GM18498 (cell line): ENCODE measurements at regions not wholly inside any gene's neighbourhood (a gene's known extent, or its start where the extent isn't known, plus 50 kb on each side); places are given as distances from the start of the nearest gene placed in this dataset.
A peak's percentile ranks its signal among the peaks of the same experiment; 100 is the strongest.

Source experiments
- ATAC-seq: cut with Tn5 transposase; IDR thresholded peaks from one replicate; pipeline ENCODE4 v1.9.1; 2021; ENCODE audit warnings: mild to moderate bottlenecking, moderate library complexity; ENCODE audit not compliant: unreplicated experiment

GRCh38 chr2:176423819-176424218, 154.6 kb downstream of the MTX2 start:
- ATAC-seq, result no peak

DNA sequence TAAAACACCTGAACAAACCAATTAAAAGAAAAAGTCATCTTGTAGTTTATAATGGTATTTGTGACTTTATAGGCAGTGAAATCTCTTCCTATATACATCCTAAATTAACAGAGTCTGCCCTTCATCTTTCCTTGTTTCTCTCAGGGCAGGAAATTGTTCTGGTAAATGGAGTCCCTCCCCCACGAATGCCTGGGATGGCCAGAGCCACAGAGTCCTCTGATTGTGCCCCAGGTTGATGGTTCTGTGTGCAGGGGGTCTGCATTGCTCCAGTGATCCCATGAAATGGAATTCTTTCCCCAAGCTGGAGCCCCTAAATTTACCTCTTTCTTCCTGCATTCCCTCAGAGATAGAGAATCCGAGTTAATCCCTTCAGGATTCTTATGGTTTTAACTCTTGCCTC, 155.5 kb downstream of the MTX2 start:
- no peak for ATAC-seq

DNA sequence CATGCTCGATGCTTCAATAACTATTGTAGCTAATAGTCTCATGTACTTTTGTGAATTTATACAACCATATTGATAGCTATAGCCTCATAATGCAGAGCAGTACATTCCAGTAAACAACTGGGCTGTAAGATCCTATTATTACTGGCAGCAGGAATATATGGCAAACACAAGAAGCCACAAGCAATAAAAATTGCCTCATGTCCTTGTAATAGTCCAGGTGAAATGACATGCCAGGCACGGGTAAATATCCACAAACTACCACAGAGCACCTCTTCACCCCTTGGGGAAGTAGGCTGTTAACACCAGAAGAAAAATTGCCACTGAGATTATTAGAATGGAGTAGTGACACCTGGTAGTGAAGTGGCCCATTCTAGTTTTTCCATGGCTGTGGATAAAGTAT, 158.3 kb downstream of the MTX2 start:
- no peak for ATAC-seq

DNA sequence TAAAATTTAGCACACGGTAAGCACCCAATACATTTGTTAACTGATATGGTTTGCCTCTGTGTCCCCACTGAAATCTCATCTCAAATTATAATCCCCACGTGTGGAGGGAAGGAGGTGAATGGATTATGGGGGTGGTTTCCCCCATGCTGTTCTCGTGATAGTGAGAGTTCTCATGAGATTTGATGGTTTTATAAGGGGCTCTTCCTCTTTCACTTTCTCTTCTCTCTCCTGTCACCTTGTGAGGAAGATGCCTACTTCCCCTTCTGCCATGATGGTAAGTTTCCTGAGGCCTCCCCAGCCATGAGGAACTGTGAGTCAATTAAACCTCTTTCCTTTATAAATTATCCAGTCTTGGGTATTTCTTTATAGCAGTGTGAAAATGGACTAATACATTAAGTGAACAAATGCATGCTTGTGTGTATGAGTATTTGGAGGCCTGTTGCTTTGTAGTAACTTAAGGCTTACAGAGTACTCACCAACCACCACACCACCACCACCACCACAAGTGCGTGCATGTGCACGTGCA, 159.8 kb downstream of the MTX2 start:
- peak; percentile 57 for ATAC-seq

- no peak for ATAC-seq
Observed at GRCh38 chr2:176432434-176432833, 163.2 kb downstream of the MTX2 start.

- ATAC-seq, result no peak
Observed at GRCh38 chr2:176435729-176436128, 166.5 kb downstream of the MTX2 start.

DNA sequence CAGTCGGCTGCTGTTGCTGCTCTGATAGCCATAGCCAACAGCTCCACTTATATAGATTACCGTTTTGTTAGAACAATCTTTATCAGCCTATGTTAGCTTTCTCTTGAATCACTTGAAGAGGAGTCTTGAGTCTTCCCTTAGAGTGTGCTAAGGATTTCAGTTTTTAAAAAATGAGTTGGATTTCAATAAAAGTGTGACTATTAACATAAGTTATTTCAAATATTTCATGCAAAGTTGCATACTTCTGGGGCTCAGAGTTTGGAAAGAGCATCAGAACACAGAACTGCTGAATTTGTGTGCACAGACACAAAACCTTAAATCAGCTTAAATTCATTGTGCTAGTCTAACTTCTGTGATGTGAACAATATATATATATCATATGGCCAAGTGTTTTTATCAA, 174.7 kb downstream of the MTX2 start:
- no peak for ATAC-seq

GRCh38 chr2:176445956-176446355, 176.7 kb downstream of the MTX2 start:
- ATAC-seq, result no peak

- ATAC-seq, result no peak
Observed at GRCh38 chr2:176446718-176447414, 177.6 kb downstream of the MTX2 start.

DNA sequence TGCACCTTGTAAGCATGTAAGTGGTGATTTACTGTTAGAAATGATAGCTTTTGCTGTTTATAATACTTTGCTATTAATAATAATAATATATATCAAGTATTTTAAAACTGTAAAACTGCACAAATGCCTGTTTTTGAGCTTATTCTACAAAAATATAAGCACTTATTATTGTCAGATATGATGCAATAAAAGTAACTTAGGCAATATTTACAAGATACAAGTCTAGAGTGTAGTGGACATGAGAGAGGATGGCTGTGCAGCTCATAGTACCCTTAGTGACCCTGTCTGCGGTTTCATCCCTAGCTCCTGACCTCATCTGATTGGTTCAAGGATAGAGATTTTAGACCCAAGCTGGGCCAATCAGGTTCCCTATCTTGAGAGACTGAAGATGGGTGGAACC, 178.4 kb downstream of the MTX2 start:
- ATAC-seq, result no peak

DNA sequence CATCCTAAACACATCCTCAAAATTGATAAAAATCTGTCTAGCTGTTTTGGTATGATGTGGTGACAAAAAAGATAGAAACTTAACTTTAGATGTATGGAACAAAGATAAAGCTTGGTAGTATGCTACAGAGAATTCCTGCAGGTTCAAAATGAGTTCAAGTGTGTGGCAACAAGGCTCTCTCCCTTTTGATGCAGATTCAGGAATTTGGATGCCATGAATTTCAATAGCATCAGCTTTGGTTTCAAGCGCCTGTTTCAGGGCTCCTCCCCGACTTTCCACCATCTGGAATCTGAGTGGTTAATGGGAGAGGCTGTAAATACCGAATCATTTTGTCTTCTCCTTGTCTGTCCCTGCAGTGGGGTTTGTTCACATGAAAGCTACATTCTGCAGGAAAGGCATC, 180.6 kb downstream of the MTX2 start:
- no peak for ATAC-seq

GRCh38 chr2:176453784-176454183, 184.5 kb downstream of the MTX2 start:
- no peak for ATAC-seq

GRCh38 chr2:176454893-176455815, 185.9 kb downstream of the MTX2 start:
- ATAC-seq, result peak; percentile 76

DNA sequence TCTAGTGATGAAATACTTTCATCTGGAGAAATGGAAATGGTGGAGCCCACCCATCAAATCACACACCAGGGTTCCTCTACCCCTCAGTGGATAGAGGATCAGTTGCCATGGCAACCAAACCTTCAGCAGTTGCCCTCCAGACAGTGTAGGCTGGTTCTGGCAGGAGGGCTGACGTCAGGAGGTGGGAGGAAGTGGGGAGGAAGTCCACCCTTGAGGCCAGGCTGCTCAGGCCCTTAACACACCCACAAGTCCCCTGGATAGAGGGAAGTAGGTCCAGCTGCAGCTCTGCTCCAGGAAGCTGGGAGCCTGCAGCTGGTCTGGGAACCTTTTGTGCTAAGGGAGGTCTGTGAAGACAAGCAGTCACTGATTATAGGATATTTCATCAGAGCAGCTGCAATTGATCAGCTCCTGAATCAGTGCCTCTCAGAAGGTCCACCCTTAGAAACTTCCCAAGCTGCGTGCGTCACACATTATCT, 186.6 kb downstream of the MTX2 start:
- ATAC-seq, result no peak

- no peak for ATAC-seq
Observed at GRCh38 chr2:176457481-176457880, 188.2 kb downstream of the MTX2 start.

DNA sequence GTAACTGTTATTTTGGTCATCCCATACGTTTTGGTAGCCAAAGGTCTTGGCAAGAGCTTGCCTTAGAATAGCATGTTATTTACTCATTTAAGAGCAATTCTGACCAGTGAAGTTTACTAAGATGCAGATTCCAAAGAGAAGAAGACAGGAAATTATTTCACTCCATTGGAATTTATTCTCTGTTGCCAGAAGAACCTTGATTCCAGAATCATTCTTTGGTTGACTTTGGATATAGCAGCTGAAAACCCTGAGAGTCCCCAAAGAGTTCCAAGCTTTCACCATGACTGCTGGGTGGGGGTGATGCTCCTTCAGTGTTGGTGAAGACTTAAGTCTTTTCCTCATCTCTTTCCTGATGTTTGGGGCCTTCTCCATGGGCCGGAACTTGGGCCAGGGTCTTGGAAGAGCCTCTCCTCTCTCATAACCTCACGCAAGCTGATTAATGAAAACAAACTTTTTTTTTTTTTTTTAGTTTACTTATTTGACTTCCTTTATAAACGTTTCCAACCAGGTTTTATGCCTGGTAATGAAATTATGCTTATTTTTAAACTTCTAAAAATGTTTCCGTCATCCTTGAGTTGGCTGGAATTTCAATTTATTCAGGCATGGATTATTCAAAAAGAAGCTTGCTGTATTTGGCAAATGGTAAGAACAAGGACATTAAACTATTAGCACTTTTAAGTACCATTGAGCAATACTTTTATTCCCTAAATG, 192.0 kb downstream of the MTX2 start:
- no peak for ATAC-seq

DNA sequence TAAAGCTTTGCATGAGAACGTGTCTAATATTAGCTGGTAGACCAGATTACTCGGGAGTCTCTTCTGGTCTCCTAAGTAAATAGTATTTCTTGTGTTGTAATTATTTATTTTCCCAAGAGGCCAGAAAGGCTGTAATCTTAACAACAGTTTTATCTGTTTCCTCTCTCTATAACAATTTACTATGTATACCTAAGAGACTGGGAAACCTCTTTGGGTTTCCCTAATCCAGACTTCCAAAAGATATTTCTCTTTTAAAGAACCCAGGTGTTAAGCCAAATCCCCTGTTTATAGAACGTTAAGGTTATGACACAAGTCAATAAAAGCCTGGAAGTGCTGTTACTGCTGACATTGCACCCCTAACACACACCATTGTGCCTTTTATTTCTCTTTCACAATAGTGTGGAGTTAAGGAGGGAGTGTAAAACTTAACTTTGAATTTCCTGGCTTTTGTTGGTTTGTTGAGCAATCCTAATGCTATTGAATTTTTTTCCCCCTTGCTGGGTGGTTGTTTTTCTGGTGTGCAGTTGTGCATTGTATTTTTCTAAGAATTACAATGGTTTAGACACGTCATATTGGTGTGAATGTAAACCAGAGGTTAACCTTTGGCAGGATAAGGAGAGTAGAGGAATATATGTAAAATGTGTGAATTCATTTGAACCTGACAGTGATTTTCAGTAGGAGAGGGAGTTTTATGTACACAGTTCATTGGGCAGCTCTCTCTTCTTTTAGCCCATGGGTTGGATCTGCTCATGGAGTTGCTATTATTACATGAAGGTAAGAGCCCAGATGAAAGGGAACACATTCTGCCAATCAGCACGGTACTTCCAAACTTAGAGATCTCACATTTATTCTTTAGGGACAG, 192.8 kb downstream of the MTX2 start:
- no peak for ATAC-seq

- no peak for ATAC-seq
Observed at GRCh38 chr2:176463546-176463945, 194.3 kb downstream of the MTX2 start.

DNA sequence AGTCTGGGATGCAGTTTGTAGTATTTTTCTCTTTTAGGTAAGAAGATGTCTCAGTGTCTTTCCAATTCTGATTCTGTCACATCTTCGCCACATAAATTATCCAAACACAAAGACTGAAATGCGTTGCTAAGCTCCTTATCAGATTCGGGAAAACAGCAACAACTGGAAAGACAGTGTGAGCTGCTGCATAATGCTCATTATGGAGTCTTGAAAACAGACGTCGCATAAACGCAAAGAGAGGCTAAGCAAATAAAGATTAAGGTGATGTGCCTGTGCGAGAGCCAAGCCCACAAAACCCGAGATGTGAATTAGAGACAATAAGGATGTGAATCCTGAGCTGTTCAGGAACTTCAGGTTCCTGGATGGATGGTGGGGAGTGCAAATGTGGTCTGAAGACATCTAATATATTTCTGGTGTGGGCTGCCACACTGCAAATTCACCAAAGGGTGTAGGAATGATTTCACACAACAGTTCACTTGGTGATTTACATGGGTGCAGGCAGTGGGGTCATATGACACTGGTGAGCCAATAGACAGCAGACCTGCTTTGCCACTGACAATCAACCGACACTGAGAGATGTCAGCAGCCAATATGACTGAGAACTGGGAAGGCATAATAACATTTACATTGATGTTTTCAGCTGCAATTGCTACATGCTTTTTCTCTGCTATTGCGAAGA, 195.8 kb downstream of the MTX2 start:
- ATAC-seq, result no peak
